ENCODE measurements at regions not wholly inside any gene's neighbourhood (a gene's known extent, or its start where the extent isn't known, plus 50 kb on each side); places are given as distances from the start of the nearest gene placed in this dataset.

DNA sequence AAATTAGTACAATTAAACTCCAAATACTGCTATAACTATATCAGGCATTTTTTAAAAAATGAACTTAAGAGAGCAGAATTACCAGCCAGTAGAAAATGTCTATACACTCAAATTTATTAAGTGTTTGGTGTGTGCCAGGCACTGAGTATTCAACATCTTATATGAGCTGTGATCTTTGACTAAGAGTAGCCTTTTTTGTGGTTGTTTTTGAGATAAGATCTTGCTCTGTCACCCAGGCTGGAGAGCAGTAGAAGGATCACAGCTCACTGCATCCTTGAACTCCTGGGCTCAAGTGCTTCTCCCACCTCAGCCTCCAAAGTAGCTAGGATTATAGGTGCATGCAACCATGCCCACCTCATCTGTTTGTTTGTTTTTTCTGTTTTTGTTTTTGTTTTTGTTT is 102.5 kb upstream of the CELF2 start:
- TF ChIP-seq, protein P1, sequence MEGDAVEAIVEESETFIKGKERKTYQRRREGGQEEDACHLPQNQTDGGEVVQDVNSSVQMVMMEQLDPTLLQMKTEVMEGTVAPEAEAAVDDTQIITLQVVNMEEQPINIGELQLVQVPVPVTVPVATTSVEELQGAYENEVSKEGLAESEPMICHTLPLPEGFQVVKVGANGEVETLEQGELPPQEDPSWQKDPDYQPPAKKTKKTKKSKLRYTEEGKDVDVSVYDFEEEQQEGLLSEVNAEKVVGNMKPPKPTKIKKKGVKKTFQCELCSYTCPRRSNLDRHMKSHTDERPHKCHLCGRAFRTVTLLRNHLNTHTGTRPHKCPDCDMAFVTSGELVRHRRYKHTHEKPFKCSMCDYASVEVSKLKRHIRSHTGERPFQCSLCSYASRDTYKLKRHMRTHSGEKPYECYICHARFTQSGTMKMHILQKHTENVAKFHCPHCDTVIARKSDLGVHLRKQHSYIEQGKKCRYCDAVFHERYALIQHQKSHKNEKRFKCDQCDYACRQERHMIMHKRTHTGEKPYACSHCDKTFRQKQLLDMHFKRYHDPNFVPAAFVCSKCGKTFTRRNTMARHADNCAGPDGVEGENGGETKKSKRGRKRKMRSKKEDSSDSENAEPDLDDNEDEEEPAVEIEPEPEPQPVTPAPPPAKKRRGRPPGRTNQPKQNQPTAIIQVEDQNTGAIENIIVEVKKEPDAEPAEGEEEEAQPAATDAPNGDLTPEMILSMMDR (conservative IDR thresholded peaks at IDR 0.05): no peak
- no peak for TF ChIP-seq EZH2 (IDR thresholded peaks at IDR 0.05; ENCODE audit: low read depth)
